Endothelial cell of umbilical vein (primary cell): ENCODE measurements at regions not wholly inside any gene's neighbourhood (a gene's known extent, or its start where the extent isn't known, plus 50 kb on each side); places are given as distances from the start of the nearest gene placed in this dataset.

Experiments
- CTCF ChIP-seq, 2 donors: IDR thresholded peaks; 1 replicate in 1 of 2; 2 replicates in 1 of 2; pipeline ENCODE4 v1.5.1; 2011; ENCODE audit warnings: low read length in 2 of 2, mild to moderate bottlenecking in 2 of 2, moderate library complexity in 2 of 2, control low read depth in 1 of 2, inconsistent platforms in 1 of 2, low read depth in 1 of 2; ENCODE audit not compliant: insufficient read depth in 1 of 2; ENCODE audit errors: extremely low read depth in 1 of 2
- EZH2 ChIP-seq: IDR thresholded peaks from 2 replicates; pipeline ENCODE4 v1.6.1; 2012; ENCODE audit warnings: borderline replicate concordance, low read depth, mild to moderate bottlenecking, moderate library complexity, low read length, inconsistent platforms; ENCODE audit not compliant: severe bottlenecking
- JUN ChIP-seq: IDR thresholded peaks from 2 replicates; pipeline ENCODE4 v1.6.1; 2011; ENCODE audit warnings: borderline replicate concordance, low read depth; ENCODE audit not compliant: insufficient read length, insufficient read depth
- MYC ChIP-seq: IDR thresholded peaks from one replicate; pipeline ENCODE4 v1.6.1; 2011; ENCODE audit warnings: mild to moderate bottlenecking, low read depth, low read length
- POLR2A ChIP-seq: IDR thresholded peaks from 2 replicates; pipeline ENCODE4 v1.6.1; 2012; ENCODE audit warnings: low read depth, mild to moderate bottlenecking, control low read depth, low read length
- POLR2AphosphoS5 ChIP-seq: IDR thresholded peaks from 2 replicates; pipeline ENCODE4 v1.6.1; 2012; ENCODE audit warnings: low read depth, mild to moderate bottlenecking, control low read depth, low read length, moderate library complexity; ENCODE audit not compliant: insufficient read depth
- TF ChIP-seq, protein P1 (sequence below): IDR thresholded peaks from 2 replicates; pipeline ENCODE4 v1.6.1; 2011; ENCODE audit not compliant: insufficient read depth, insufficient read length

DNA sequence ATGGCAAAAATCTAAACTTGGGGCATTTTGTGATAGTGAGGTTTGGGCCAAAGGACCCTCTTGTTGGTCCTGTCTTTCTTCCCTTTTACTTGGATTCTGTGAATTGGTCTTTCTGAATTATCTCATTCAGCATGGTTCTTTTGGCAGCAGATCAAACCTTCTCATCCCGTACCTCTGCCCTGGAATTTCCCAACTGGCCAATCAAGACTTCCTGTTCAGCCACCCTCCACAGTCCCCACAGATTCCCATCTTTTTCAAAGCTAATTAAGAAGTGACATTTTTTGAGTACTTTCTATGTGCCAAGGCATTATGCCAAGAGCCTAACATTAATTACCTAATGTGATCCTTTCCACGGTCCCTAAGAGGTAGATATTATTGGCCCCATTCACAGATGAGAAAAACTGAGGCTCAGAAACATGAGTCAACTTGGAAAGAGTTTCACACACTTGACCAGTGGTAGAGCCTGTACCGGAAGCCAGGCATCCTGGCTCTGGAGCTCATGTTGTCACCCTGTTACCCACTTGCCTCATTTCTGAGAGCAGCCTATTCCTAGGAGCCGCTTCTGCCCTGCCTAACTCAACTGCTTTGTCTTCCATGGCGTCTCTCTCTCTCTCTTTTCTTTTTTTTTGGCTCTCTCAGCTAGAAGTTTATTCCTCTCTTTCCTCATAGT is 135.9 kb downstream of the C12orf75 start:
- no peak for TF ChIP-seq EZH2
- TF ChIP-seq CTCF (IDR thresholded peaks at IDR 0.05; ENCODE audit: extremely low read depth in 1 of 2, insufficient read depth in 1 of 2, low read depth in 1 of 2, low read length in 2 of 2) = no peak
- no peak for TF ChIP-seq POLR2A
- TF ChIP-seq MYC = no peak
- TF ChIP-seq POLR2AphosphoS5 = no peak
- TF ChIP-seq, protein P1, sequence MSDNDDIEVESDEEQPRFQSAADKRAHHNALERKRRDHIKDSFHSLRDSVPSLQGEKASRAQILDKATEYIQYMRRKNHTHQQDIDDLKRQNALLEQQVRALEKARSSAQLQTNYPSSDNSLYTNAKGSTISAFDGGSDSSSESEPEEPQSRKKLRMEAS = no peak
- peak; percentile 15 for TF ChIP-seq JUN
